WTC11 (cell line): ENCODE measurements at regions not wholly inside any gene's neighbourhood (a gene's known extent, or its start where the extent isn't known, plus 50 kb on each side); places are given as distances from the start of the nearest gene placed in this dataset.

ENCODE experiments used
- ATAC-seq: fragments of 200-7000 bp; cut with Tn5 transposase; 2 replicates; pipeline ENCODE4 v1.10.0; 2021; ENCODE audit warnings: mild to moderate bottlenecking, moderate library complexity
- CTCF ChIA-PET: fragments of 300-600 bp; sonication (Branson Sonifier 250); formaldehyde crosslinking; loops from one replicate; lab custom pipeline; 2021; ENCODE audit warnings: antibody characterized with exemption; lab: Charles Lee
- POLR2A ChIA-PET: fragments of 350-600 bp; sonication (Branson Sonifier 250); formaldehyde crosslinking; loops from one replicate; lab custom pipeline; 2021; ENCODE audit warnings: antibody characterized with exemption; lab: Charles Lee
- DNase-seq: peaks from one replicate; pipeline ENCODE4 v3.0.0; 2021; ENCODE audit warnings: low spot score
- H3K27ac Mint-ChIP-seq: 2 replicates; pipeline ENCODE4 v1.8.0; 2021; ENCODE audit warnings: mixed read lengths
- H3K27me3 Mint-ChIP-seq: 2 replicates; pipeline ENCODE4 v1.8.0; 2021; ENCODE audit warnings: low read depth, mild to moderate bottlenecking, moderate library complexity, mixed read lengths
- H3K36me3 Mint-ChIP-seq: 2 replicates; pipeline ENCODE4 v1.8.0; 2021; ENCODE audit warnings: mixed read lengths
- H3K4me1 Mint-ChIP-seq: 2 replicates; pipeline ENCODE4 v1.8.0; 2022; ENCODE audit warnings: mixed read lengths
- H3K4me3 Mint-ChIP-seq: 2 replicates; pipeline ENCODE4 v1.8.0; 2021; ENCODE audit warnings: mild to moderate bottlenecking, moderate library complexity, mixed read lengths
- H3K9me3 Mint-ChIP-seq: 2 replicates; pipeline ENCODE4 v1.8.0; 2021; ENCODE audit warnings: mixed read lengths
- FOXJ3 ChIP-seq: sonication (generic); formaldehyde crosslinking; IDR thresholded peaks from 2 replicates; pipeline ENCODE4 v1.9.0; 2021; ENCODE audit warnings: missing genetic modification reagents, mild to moderate bottlenecking, borderline replicate concordance
- GABPB1 ChIP-seq: sonication (generic); formaldehyde crosslinking; IDR thresholded peaks from 2 replicates; pipeline ENCODE4 v1.8.1; 2023; ENCODE audit warnings: mild to moderate bottlenecking, missing genetic modification reagents
- HMGA2 ChIP-seq: fragments of 250-450 bp; sonication (Bioruptor Pico); IDR thresholded peaks from 2 replicates; pipeline ENCODE4 v1.4.0; 2021; ENCODE audit warnings: mild to moderate bottlenecking, moderate library complexity
- MXD4 ChIP-seq: fragments of 250-450 bp; sonication (Bioruptor Pico); IDR thresholded peaks from 2 replicates; pipeline ENCODE4 v1.8.0; 2021; ENCODE audit warnings: mild to moderate bottlenecking, moderate library complexity, borderline replicate concordance
- PRRX2 ChIP-seq: fragments of 250-450 bp; sonication (Bioruptor Pico); IDR thresholded peaks from 2 replicates; pipeline ENCODE4 v1.8.0; 2021; ENCODE audit warnings: mild to moderate bottlenecking
- RELA ChIP-seq: sonication (generic); formaldehyde crosslinking; IDR thresholded peaks from 2 replicates; pipeline ENCODE4 v1.8.1; 2022; ENCODE audit warnings: missing genetic modification reagents, mild to moderate bottlenecking, borderline replicate concordance
- SMAD4 ChIP-seq: sonication (generic); formaldehyde crosslinking; IDR thresholded peaks from 2 replicates; pipeline ENCODE4 v1.8.0; 2022; ENCODE audit warnings: mild to moderate bottlenecking, missing genetic modification reagents
- TEAD4 ChIP-seq: sonication (generic); formaldehyde crosslinking; IDR thresholded peaks from 2 replicates; pipeline ENCODE4 v1.8.0; 2022; ENCODE audit warnings: mild to moderate bottlenecking, missing genetic modification reagents
- ZNF263 ChIP-seq: sonication (generic); formaldehyde crosslinking; IDR thresholded peaks from 2 replicates; pipeline ENCODE4 v1.8.1; 2022; ENCODE audit warnings: low read depth, mild to moderate bottlenecking, moderate library complexity, missing genetic modification reagents
- TF ChIP-seq, protein P1 (sequence below): fragments of 250-450 bp; sonication (Bioruptor Pico); IDR thresholded peaks from 2 replicates; pipeline ENCODE4 v1.9.0; 2021; ENCODE audit warnings: mild to moderate bottlenecking
- TF ChIP-seq, protein P2 (sequence below): fragments of 250-450 bp; sonication (Bioruptor Pico); IDR thresholded peaks from 2 replicates; pipeline ENCODE4 v1.9.0; 2021; ENCODE audit warnings: moderate library complexity, mild to moderate bottlenecking, inconsistent platforms, borderline replicate concordance
- TF ChIP-seq, protein P3 (sequence below): sonication (generic); formaldehyde crosslinking; IDR thresholded peaks from 2 replicates; pipeline ENCODE4 v1.8.0; 2022; ENCODE audit warnings: mild to moderate bottlenecking, missing genetic modification reagents
- TF ChIP-seq, protein P4 (sequence below): sonication (generic); formaldehyde crosslinking; IDR thresholded peaks from 2 replicates; pipeline ENCODE4 v1.8.1; 2023; ENCODE audit warnings: mild to moderate bottlenecking, missing genetic modification reagents, moderate library complexity
- TF ChIP-seq, protein P5 (sequence below): sonication (generic); formaldehyde crosslinking; IDR thresholded peaks from 2 replicates; pipeline ENCODE4 v1.8.1; 2023; ENCODE audit warnings: mild to moderate bottlenecking, moderate library complexity, missing genetic modification reagents
- TF ChIP-seq, protein P6 (sequence below): fragments of 250-450 bp; sonication (Bioruptor Pico); IDR thresholded peaks from 2 replicates; pipeline ENCODE4 v1.9.0; 2021; ENCODE audit warnings: mild to moderate bottlenecking
- TF ChIP-seq, protein P7 (sequence below): sonication (generic); formaldehyde crosslinking; IDR thresholded peaks from 2 replicates; pipeline ENCODE4 v1.8.1; 2023; ENCODE audit warnings: mild to moderate bottlenecking, missing genetic modification reagents, borderline replicate concordance
- TF ChIP-seq, protein P8 (sequence below): sonication (generic); formaldehyde crosslinking; IDR thresholded peaks from 2 replicates; pipeline ENCODE4 v1.8.1; 2022; ENCODE audit warnings: mild to moderate bottlenecking, missing genetic modification reagents, moderate library complexity, borderline replicate concordance

DNA sequence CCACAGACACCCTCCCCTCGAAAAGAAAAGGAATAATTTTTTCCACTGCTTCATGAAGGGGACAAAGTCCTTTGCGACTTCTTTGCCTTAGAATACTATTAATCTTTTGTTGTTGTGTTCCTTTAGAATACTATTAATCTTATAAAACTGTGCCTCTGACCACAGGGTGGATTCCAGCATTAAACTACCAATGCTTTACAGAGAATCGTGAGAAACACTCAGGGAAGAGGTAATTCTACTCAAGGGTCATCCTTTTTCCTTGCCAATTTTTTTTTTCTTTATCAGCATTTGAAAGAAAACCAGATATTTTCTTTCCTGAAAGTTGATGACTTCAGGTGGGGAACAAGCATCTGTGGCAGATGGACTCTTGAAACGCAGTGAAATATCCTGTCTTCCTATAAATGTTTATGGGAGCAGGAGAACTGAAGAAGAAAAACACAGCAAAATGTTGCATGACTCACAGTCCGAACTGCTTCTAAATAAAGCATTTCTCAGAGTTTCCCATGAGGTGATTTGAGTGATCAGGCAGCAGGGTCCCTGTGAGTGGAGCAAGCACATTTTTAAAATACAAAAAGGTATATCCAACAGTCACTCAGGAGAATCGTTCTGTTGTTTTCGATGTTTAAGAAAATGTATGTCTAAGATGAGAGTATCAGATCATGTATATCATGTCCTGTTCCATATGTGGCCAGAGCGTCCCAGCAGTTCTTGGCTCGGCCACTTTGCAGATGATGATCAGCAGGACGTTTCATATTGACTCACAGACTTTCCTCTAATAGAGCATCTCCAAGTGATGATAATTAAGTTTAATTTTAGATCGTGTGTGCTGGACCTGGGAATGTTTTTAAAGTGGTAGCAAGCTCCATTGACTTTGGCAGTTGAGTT, 154.2 kb upstream of the RUNX1 start (continued):
- TF ChIP-seq, protein P1, sequence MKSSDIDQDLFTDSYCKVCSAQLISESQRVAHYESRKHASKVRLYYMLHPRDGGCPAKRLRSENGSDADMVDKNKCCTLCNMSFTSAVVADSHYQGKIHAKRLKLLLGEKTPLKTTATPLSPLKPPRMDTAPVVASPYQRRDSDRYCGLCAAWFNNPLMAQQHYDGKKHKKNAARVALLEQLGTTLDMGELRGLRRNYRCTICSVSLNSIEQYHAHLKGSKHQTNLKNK (CRISPR knock-in tag) = no peak

DNA sequence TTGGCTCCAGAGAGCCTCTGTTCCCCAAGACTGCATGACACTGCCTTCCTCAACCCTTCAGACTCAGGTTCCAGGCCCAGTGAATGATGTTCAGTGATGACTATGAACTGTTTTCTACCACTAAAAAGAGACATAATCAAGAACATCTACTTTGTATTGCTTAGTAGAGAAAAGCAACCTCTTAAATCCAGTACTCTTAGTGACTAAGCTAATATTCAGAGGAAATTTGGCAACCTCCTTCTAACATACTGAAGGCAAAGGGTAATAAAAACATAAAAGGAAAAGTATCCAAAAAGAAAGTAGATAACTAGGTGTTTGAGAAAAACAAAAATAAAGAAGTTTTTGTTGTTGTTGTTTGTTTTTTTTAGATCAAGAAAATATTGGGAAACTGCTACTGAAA, 153.3 kb upstream of the RUNX1 start:
- no peaks in the 10 kb centered on the region for H3K36me3 Mint-ChIP-seq
- peaks cover 16% of the 10 kb centered on the region for H3K4me1 Mint-ChIP-seq
- H3K27me3 Mint-ChIP-seq = no peaks in the 10 kb centered on the region; the same call in 1 of the 2 replicates
- ChIA-PET CTCF (interaction anchor here (1.4 kb wide), 1 partner anchor 457 kb away, joined by 3 read pairs; no protein-coding TSS in a partner anchor), POLR2A (no interaction called here)
- no peaks in the 10 kb centered on the region for H3K9me3 Mint-ChIP-seq
- no peak overlapping the region for H3K27ac Mint-ChIP-seq
- no peak for DNase-seq
- no peak for ATAC-seq
- no peak overlapping the region for H3K4me3 Mint-ChIP-seq
- TF ChIP-seq TEAD4 (CRISPR knock-in tag) (no peak), PRRX2 (CRISPR knock-in tag) (no peak), SMAD4 (CRISPR knock-in tag) (no peak), HMGA2 (CRISPR knock-in tag) (no peak), MXD4 (CRISPR knock-in tag) (no peak), RELA (no peak), GABPB1 (no peak), FOXJ3 (CRISPR knock-in tag) (no peak), ZNF263 (no peak)
- TF ChIP-seq, protein P2, sequence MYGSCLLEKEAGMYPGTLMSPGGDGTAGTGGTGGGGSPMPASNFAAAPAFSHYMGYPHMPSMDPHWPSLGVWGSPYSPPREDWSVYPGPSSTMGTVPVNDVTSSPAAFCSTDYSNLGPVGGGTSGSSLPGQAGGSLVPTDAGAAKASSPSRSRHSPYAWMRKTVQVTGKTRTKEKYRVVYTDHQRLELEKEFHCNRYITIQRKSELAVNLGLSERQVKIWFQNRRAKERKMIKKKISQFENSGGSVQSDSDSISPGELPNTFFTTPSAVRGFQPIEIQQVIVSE (CRISPR knock-in tag) = no peak
- TF ChIP-seq, protein P3, sequence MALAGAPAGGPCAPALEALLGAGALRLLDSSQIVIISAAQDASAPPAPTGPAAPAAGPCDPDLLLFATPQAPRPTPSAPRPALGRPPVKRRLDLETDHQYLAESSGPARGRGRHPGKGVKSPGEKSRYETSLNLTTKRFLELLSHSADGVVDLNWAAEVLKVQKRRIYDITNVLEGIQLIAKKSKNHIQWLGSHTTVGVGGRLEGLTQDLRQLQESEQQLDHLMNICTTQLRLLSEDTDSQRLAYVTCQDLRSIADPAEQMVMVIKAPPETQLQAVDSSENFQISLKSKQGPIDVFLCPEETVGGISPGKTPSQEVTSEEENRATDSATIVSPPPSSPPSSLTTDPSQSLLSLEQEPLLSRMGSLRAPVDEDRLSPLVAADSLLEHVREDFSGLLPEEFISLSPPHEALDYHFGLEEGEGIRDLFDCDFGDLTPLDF (CRISPR knock-in tag) = no peak
- TF ChIP-seq, protein P4, sequence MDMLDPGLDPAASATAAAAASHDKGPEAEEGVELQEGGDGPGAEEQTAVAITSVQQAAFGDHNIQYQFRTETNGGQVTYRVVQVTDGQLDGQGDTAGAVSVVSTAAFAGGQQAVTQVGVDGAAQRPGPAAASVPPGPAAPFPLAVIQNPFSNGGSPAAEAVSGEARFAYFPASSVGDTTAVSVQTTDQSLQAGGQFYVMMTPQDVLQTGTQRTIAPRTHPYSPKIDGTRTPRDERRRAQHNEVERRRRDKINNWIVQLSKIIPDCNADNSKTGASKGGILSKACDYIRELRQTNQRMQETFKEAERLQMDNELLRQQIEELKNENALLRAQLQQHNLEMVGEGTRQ (CRISPR knock-in tag) = no peak
- TF ChIP-seq, protein P5, sequence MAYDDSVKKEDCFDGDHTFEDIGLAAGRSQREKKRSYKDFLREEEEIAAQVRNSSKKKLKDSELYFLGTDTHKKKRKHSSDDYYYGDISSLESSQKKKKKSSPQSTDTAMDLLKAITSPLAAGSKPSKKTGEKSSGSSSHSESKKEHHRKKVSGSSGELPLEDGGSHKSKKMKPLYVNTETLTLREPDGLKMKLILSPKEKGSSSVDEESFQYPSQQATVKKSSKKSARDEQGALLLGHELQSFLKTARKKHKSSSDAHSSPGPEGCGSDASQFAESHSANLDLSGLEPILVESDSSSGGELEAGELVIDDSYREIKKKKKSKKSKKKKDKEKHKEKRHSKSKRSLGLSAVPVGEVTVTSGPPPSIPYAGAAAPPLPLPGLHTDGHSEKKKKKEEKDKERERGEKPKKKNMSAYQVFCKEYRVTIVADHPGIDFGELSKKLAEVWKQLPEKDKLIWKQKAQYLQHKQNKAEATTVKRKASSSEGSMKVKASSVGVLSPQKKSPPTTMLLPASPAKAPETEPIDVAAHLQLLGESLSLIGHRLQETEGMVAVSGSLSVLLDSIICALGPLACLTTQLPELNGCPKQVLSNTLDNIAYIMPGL (CRISPR knock-in tag) = no peak
- TF ChIP-seq, protein P6, sequence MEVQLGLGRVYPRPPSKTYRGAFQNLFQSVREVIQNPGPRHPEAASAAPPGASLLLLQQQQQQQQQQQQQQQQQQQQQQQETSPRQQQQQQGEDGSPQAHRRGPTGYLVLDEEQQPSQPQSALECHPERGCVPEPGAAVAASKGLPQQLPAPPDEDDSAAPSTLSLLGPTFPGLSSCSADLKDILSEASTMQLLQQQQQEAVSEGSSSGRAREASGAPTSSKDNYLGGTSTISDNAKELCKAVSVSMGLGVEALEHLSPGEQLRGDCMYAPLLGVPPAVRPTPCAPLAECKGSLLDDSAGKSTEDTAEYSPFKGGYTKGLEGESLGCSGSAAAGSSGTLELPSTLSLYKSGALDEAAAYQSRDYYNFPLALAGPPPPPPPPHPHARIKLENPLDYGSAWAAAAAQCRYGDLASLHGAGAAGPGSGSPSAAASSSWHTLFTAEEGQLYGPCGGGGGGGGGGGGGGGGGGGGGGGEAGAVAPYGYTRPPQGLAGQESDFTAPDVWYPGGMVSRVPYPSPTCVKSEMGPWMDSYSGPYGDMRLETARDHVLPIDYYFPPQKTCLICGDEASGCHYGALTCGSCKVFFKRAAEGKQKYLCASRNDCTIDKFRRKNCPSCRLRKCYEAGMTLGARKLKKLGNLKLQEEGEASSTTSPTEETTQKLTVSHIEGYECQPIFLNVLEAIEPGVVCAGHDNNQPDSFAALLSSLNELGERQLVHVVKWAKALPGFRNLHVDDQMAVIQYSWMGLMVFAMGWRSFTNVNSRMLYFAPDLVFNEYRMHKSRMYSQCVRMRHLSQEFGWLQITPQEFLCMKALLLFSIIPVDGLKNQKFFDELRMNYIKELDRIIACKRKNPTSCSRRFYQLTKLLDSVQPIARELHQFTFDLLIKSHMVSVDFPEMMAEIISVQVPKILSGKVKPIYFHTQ = no peak
- TF ChIP-seq, protein P7, sequence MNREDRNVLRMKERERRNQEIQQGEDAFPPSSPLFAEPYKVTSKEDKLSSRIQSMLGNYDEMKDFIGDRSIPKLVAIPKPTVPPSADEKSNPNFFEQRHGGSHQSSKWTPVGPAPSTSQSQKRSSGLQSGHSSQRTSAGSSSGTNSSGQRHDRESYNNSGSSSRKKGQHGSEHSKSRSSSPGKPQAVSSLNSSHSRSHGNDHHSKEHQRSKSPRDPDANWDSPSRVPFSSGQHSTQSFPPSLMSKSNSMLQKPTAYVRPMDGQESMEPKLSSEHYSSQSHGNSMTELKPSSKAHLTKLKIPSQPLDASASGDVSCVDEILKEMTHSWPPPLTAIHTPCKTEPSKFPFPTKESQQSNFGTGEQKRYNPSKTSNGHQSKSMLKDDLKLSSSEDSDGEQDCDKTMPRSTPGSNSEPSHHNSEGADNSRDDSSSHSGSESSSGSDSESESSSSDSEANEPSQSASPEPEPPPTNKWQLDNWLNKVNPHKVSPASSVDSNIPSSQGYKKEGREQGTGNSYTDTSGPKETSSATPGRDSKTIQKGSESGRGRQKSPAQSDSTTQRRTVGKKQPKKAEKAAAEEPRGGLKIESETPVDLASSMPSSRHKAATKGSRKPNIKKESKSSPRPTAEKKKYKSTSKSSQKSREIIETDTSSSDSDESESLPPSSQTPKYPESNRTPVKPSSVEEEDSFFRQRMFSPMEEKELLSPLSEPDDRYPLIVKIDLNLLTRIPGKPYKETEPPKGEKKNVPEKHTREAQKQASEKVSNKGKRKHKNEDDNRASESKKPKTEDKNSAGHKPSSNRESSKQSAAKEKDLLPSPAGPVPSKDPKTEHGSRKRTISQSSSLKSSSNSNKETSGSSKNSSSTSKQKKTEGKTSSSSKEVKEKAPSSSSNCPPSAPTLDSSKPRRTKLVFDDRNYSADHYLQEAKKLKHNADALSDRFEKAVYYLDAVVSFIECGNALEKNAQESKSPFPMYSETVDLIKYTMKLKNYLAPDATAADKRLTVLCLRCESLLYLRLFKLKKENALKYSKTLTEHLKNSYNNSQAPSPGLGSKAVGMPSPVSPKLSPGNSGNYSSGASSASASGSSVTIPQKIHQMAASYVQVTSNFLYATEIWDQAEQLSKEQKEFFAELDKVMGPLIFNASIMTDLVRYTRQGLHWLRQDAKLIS (CRISPR knock-in tag) = no peak
- TF ChIP-seq, protein P8, sequence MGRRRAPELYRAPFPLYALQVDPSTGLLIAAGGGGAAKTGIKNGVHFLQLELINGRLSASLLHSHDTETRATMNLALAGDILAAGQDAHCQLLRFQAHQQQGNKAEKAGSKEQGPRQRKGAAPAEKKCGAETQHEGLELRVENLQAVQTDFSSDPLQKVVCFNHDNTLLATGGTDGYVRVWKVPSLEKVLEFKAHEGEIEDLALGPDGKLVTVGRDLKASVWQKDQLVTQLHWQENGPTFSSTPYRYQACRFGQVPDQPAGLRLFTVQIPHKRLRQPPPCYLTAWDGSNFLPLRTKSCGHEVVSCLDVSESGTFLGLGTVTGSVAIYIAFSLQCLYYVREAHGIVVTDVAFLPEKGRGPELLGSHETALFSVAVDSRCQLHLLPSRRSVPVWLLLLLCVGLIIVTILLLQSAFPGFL = no peak
